HG03066 (cell line): ENCODE measurements at regions not wholly inside any gene's neighbourhood (a gene's known extent, or its start where the extent isn't known, plus 50 kb on each side); places are given as distances from the start of the nearest gene placed in this dataset.
"Not testable (repeated sequence)": the region's sequence is repeated elsewhere in the genome, so short reads cannot be mapped to it uniquely, and the experiment has no call there.

Experiments used
- ATAC-seq: cut with Tn5 transposase; IDR thresholded peaks from one replicate; pipeline ENCODE4 v1.9.1; 2021; ENCODE audit warnings: low read depth; ENCODE audit not compliant: unreplicated experiment

- ATAC-seq, result no peak
Observed at GRCh38 chr12:127012109-127012508, 1254.9 kb upstream of the TMEM132C start.

DNA sequence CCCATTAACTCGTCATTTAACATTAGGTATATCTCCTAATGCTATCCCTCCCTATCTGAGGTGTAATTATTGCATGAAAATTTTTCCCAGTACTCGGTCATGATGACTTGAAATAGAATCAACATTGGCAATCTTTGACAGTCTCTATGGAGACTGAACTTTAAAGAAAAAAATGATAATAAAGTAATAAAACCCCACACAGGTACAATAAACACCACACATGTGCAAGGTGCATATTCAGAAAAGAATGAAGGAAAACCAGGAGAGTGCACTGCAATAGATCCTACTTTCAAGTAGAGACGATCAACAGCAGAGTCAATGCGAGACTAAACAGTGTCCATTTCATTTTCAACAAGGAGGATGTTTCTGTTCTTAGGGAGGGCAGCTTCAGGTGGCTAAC is 1253.8 kb upstream of the TMEM132C start:
- ATAC-seq, result no peak

GRCh38 chr12:127014079-127014478 is 1252.9 kb upstream of the TMEM132C start:
- ATAC-seq, result no peak

GRCh38 chr12:127024791-127025190 is 1242.2 kb upstream of the TMEM132C start:
- no peak for ATAC-seq

DNA sequence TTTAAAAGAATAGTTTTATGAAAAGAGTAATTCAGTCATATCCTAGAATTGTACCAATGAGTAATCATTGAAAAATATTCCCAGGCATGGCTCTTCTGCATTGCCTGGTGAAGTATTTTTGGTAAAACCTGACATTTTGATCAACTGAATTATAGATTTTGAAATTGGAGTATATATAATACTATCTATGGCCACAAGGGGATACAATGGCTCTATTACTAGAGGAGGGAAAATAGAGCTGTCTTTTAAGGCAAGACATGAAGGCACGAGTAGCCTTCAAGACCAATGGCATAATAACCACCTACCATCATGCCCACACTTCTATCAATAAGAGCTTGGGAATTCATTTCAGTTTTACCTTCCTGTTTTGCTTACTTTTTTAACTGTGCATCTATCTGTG is 1241.4 kb upstream of the TMEM132C start:
- no peak for ATAC-seq

DNA sequence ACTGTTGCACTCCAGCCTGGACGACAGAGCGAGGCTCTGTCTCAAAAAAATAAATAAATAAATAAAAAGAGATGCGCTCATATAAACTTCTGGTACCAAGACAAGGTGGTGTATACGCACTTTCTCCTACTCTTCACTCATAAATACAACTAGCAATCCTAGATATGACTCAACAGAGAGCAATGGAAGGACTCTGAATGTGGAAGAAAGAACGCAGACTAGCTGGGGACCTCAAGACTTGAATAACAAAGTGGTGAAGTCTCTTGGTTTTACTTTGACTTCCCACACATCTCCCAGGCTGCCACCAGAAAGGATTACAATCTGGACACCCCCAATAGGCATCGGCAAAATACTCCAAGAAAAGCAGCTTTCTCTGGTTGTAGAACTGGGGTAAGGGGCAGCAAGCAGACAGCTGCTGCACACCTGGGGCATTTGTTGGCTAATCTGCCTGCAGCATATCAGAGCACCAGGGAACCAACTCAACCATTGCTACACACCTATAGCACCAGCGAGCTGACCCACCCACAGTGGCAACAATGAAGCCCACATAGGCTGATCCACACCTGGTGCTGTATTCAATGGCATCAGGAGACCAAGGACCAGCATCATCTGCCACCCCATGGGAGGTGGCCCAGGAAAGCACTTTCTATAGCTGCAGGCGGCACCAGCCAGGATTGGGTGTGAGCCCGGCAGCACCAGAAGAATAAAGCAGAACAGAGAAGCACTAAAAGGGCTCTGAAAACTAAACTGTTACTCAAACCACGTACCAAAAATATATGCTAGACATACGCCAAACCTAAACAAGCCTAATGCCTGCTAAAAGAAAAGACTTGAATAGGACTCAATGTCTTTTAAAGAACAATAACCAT is 1231.7 kb upstream of the TMEM132C start:
- ATAC-seq, result no peak

DNA sequence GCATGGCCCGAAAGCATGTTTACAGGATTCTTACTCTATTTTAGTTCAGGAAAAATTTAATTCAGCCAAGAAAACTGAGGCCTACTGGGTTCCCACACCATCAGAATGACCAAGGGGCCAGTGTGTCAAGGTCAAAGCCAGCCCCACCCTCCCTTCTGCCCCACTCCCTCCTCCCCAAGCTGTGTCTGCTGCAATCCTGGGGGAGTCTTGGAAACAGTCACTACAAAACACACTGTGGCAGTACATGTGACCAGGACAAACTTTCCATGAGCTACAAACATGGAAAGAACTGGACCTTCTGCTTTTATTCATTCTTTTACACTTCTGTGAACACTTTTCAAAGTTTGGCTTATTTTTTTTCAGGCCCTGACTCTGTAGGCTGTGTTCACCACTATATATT is 1228.8 kb upstream of the TMEM132C start:
- ATAC-seq, result no peak

- ATAC-seq, result no peak
Observed at GRCh38 chr12:127038761-127039160, 1228.2 kb upstream of the TMEM132C start.

DNA sequence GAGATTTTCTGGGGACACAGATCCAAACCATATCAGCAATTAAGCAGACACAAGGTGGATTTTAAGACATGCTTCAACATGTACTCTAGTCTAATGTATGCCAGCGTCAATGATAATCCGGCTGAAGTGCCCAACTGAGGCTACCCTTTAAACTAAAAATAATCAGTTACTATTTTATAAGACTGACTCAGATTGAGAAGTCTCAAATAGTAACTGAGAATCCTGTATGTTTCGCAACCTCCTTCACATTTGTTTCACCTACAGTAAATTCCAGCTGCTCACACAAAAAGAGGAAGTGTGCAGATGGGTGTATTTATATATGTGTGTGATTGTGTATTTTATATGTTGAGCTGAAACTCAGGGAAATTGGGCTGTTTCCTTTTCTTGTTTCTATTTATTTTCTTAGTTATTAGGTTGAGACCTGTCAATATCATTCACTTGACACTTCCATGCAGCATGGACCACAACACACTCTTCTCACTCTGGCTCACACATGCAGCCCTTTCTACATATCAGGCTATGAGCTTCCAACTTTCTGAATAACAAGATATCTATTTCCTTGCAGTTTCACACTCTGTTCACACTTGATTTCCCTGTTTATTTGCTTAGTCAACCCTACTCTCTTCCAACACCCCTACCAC is 1224.9 kb upstream of the TMEM132C start:
- ATAC-seq, result peak; percentile 91

DNA sequence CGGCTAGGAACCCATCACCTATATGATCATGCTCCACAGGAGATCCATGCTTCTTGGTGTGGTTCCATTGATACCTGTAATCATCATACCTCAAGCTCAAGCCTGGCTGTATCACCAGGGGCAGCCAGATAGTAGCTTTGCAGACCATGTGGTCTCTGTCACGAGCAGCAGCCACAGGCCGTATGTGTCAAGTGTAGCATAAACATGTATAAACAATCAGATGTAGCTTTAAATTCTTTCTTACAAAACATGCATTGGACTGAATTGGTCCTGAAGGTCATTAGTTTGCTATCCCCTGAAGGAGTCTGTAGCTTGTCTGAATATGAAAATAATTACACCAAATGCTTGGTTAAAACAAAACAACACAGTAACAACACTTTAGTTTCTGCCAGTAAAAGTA is 1223.2 kb upstream of the TMEM132C start:
- ATAC-seq, result no peak

DNA sequence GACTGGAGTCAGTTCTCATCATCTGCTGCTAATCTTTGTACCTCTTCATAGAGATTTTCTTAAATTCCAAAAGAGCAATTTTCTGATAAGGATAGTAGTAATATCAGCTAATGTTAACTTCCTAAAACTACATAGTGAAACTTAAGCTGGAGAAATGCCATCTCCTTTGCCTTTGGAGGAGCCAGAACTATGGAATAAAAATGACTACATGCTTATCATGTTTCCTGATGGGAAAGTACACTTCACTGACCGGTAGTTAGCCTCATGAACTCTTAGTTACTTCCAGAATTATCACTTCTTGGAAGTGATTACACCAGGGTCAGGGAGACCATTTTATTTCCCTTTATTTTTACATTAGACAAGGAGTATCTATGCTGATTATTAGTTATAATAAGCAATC is 1222.1 kb upstream of the TMEM132C start:
- ATAC-seq, result no peak

- ATAC-seq, result no peak
Observed at GRCh38 chr12:127046467-127046866, 1220.5 kb upstream of the TMEM132C start.

- no peak for ATAC-seq
Observed at GRCh38 chr12:127048057-127048456, 1218.9 kb upstream of the TMEM132C start.

- ATAC-seq, result not testable (repeated sequence)
Observed at GRCh38 chr12:127048525-127048924, 1218.4 kb upstream of the TMEM132C start.

- ATAC-seq, result no peak
Observed at GRCh38 chr12:127051139-127051538, 1215.8 kb upstream of the TMEM132C start.

DNA sequence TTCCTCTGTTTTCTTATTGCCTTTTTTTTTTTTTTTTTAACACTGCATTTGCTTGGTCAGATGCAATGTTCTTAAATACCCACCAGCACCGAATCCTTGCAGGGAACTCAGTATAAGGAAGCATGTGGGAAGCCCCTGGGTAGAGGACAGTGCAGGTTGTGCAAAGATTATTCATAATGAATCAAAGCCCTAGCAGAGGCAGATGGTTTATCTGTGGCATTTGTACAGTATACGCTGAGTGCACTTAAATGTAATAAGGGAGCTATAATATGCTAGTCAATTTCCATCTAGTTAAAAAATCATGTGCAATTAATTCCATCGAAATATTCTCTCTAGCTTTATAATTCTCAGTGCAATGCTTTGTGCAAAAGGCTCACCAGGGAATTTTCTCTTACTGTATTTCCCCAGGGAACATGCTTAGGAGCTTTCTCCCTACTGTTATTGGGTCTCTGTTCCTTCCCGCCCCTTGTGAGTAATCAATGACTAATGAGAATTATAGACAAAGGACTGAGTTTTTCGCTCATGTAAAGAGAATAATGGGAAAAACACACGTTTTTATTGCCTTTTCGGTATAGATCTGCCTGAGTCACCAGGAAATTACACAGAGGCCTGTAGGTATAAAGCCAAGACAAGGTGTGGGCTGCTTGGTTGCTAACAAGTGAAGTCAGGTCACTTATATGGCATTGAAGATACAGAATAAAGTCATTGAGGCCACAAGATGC is 1214.3 kb upstream of the TMEM132C start:
- ATAC-seq, result no peak

DNA sequence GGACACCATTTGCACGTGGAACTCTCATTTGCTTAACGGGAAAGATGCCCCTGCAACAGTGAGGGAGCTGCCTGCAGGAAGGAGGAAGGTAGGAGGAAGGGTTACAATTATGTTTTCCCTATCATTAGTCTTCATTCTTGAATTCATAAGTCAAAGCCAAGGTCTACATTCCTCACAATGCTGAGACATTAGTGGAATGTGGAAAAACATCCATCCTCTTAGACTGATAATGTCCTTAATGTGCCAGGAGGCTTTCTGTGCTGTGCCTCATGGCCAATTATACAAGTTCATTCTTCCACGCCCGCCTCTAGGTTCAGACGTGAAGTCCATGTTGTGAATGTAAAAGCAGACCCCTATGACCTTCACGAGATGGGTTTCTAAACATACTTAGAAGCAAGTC is 1212.4 kb upstream of the TMEM132C start:
- no peak for ATAC-seq

GRCh38 chr12:127060310-127060847 is 1206.6 kb upstream of the TMEM132C start:
- no peak for ATAC-seq

DNA sequence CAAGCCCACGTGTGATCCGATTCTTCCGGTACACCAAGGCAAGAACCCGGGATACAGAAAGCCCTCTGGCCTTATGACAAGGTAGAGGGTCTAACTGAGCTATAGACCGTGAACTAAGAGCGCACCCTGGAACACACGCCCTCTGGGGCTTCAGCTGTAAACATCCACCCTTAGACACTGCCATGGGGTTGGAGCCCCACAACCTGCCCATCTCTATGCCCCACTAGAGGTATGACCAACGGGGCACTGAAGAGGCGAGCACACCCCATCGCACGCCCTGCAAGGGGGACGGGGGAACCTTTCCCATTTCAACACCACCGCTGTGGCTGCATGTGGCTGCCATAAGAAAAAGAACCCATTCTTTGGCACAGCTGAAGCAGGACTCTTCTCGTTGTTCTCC is 1206.0 kb upstream of the TMEM132C start:
- no peak for ATAC-seq

GRCh38 chr12:127063339-127064072 is 1203.5 kb upstream of the TMEM132C start:
- ATAC-seq, result no peak
